GM19193 (cell line): ENCODE measurements at regions not wholly inside any gene's neighbourhood (a gene's known extent, or its start where the extent isn't known, plus 50 kb on each side); places are given as distances from the start of the nearest gene placed in this dataset.

Source experiments
- POLR2A ChIP-seq: IDR thresholded peaks from 4 replicates; pipeline ENCODE4 v1.6.1; 2011; ENCODE audit not compliant: insufficient read depth, insufficient read length; ENCODE audit errors: extremely low read depth

DNA sequence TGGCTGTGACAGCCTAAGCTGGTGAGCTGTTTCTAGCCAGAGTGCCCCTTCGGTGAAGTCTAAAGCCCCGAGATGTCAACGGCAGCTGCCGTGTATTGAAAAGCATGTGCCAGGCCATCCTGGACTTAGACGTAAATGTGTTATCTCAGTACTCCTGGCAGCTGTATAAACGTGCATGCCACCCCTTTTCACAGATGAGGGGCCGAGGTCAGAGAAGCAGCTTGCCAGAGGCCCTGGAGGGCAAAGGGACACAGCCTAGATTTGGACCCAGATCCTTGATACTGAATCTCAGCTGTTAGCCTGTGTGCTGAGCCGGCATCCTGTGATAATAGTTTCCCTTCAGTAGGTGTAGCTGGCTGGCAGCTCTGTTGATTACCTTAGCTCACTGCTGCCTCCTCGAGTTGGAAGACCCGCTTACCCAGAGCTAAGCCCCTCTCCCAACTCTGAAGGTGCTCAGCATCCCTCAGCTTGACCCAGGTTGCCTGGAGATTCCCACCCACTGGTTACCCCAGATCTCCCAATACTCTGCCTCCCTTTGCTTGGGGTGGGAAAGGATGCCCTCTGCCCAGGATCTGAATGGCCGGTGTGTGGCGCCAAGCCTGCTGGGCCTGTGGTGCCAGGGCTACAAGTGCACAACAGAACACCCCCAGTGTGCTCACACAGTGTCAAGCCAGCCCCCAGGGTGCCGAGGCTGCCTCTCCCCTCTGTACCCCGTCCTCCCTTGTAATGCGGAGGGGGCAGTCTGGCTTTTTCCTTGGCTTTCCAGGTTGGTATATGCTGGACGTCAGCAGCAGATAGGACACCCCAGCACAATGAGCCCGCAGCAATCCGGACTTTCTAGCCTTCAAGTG lies 59.8 kb upstream of the WNT7B start:
- TF ChIP-seq POLR2A, result no peak

DNA sequence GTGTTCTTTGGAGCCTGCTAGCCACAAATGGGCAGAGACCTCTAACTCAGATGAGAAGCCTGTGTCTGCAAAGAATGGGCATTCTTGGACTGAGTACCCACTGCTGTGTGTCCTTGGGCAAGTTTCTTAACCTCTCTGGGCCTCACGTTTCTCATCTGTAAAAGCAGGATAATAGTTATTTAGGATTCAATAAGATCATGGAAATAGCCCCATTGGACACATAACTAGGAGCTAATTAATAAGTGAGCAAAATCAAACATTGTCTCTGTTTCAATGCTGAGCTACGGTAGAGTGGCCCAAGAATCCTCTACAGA lies 61.2 kb upstream of the WNT7B start:
- no peak for TF ChIP-seq POLR2A

DNA sequence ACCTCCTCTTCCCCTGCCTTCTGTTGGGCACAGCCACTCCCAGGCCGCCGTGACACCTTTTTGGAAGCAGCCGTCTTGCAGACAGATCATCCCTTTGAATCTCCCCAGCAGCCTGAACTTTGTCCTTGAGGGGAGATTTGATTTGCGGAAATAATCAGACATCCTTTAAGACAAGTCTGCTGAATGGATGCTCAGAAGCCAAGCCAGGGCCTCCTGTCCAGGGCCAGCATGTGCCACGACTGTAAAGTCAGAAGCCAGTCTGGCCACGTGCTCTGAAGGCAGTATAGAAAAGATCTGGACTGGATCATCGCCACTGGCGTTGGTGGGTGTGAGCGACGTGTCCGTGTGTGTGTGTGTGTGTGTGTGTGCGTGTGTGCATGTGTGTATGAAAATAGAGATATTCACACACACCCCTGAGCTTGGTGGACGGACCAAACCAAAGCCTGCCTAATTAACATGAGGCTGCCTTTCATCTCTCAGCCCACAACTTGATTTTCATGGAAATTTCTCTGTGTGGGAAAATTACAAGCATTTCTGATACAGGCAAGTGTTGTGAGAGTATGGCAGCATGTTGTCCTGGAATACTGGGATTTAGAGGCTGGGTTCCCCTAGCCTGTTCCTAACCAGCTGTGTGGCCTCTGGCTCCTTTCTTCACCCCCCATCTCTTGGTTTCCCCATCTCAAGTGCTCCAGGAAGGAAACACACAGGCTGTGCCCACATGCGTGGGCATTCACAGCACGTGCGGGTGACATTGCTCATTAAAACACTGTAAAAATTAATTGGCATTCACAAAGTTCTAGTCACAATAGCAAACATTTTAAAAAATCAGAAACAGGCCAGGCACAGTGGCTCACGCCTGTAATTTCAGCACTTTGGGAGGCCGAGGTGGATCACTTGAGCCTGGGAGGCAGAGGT lies 61.8 kb upstream of the WNT7B start:
- no peak for TF ChIP-seq POLR2A

DNA sequence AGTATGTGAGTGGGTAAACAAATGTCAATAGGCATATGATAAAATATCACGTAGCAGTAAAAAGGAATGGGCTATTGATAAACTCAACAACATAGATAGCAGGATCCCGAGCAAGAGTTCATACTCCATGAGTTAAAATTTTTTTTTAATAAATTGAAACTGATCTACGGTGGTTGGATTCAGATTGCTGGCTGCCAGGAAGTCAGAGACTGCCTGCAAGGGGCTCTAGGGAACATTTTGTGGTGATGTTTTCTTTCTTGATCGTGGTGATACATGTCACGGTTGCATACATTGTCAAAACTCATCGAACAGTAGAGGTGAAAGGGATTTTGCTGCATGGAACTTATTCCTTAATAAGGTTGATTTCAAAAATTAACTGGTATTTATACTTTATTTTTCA lies 62.6 kb upstream of the WNT7B start:
- TF ChIP-seq POLR2A, result no peak

DNA sequence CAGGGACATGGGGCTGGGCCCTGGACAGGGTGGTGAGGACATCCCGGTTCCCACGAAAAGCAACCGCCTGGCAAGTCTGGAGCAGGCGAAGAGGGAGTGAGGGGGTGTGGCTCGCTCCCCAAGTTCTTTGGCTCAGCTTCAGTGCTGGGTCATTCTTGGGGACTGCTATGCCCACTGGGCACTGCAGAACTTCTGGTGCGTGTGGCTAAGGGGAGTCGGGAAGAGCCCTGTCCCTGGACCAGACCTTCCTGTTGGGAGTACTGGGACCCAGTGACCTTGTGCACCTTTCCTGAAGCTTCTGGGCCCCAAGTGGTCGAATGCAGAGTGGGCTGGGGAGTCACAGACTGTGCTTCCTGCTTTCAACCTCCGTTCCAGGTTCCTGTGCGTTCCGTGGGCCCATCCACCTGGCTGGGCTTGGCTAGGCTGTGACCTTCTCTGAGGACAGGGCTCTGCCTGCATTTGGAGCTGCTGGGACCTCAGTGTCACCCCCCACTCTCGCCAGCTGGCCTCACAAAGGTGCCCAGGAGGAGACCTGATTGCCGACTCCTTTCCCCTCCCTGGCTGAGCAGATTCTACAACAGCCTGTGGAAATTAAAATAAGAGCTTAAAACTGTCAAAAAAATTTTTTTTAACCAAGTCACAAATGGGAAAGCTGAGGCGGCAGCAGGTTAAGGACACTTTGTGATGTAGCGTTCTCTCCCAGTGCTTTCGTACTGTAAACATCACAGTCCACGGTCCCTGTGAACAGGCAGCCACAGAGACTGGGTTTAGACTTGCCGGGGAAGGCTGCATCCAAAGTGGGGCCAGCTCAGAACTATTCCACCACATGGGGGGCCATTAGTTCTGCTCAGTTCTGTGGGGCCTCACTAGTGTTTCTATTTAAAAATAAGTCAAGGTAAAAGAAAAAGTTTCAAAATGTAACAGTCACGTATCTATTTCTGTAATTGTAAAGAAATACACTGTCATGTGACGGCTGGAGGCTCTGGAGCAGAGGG lies 63.8 kb upstream of the WNT7B start:
- no peak for TF ChIP-seq POLR2A

DNA sequence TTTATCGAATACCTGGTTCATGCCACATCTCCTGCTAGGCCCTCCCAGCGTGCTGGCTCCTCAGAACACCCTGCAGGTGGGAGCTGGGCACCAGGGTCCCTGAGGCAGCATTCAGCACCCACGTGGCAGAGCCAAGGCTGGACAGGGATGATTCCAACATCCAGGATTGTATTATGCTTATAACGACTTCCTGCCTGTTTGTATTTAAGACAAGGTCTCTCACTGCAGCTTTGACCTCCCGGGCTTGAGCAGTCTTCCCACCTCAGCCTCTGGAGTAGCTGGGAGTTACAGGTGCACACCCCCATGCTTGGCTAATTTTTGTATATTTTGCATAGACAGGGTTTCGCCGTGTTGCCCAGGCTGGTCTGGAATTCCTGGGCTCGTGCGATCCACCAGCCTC lies 64.7 kb upstream of the WNT7B start:
- TF ChIP-seq POLR2A, result no peak

DNA sequence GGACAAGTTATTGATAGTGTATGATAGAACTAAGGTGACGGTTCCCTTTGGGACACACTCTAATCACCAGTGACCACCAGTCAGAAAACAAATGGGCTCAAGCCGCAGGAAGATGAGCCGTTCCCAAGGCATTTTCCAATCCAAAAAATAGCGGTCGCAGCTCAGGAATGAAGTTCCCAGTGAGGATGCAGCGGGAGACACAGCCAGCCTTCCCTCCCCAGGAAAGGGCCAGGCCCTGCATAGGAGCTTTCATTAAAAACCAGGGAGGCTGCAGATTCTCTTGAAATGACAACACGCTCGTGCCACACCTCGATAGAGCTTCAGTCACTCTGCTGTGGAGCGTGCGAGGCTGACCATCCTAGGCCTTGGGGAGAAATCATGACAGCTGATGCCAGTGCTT lies 65.8 kb upstream of the WNT7B start:
- TF ChIP-seq POLR2A, result no peak

DNA sequence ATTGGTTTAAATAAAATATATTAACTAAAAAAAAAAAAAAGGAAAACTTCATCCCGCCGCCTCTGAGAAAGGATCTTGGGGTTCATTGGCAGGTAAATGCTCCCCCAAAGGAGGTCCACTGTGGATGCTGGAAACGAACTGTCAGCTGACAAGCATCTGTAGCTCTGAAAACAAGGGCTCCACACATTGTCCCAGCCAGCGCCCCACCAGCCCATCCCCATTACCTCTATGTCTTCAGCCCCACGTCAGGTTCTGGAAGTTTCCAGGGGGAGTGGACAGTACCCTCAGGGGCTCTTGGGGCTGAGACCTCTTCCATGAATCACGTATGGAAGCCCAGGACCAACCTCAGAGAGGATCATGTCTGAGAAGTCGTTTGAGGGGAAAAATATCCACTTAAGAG lies 66.4 kb upstream of the WNT7B start:
- no peak for TF ChIP-seq POLR2A

DNA sequence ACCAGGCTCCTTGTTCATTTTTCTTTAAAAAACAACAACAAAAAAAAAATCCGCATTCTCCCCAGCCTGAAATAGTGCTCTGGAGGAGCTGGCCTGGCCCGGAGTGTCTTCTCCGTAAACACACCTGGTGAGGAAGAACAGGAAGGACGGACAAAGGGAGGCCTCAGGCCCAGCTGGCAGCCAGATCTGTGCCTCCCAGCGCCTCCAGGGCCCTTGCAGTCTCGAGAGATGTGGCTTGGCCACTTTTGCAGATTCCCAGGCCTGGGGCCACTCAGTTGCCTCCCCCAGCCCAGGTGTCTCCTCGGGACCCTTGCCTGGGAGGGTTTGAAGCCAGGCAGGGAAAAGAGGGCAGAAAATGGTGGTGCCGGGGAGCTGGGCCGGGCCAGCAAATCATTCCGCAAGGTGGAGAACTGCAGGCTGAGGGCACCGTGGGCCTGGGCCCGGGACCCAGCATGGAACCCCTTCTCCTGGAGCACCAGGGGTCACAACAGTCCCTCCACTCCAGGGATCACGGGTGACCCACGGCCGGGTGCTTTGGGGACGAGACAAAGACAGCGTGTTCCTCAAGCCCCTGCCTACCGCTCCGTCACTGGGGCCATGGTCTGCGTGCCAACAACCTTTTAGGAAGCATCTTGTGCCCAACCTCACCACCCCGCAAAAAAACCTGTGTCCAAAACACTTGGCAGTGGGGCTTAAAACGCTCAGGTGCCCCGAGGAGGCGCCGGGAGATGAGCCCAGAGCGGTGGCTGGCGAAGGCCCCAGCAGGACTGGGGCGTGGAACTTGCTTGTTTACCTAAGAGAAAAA lies 67.1 kb upstream of the WNT7B start:
- TF ChIP-seq POLR2A, result no peak

DNA sequence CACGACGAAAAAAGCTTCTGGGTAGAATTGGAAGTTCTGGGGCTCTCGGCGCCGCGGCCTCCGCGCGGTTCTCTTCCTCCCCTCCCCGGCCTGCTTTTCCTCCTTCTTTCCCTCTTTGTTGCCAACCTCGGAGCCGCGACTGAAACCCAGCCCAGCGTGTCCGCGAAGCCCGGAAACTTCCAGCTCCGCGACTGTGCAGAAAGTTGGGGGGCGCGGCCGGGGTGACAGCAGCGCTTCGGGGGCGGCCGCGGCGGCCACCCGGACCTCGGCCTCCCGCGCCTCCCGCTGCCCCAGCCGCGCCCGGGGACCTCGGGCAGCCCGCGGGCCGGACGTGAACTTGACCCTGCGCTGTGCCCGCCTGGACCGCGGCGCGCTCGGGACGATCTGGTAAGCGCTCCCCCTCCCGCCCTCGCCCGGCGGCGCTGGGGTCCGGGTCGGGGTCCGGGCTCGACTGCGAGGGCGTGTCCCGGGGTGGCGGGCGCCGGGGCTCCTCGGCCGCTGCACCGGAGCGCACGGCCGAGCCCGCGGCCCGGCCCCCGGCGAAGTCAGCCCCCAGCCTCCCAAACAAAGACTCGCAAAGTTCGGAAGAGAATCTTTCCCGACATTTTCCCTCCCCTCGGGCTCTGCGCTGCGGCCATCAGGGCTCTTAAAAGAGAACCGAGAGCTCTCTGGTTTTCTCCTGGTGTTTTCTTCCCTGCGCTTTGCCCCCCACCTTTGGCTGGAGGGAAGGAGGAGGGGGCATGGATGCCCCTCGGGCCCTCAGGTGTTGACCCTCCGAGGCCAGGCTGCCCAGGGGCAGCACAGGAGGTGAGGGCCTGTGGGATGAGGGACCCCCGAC lies 67.9 kb upstream of the WNT7B start:
- no peak for TF ChIP-seq POLR2A

DNA sequence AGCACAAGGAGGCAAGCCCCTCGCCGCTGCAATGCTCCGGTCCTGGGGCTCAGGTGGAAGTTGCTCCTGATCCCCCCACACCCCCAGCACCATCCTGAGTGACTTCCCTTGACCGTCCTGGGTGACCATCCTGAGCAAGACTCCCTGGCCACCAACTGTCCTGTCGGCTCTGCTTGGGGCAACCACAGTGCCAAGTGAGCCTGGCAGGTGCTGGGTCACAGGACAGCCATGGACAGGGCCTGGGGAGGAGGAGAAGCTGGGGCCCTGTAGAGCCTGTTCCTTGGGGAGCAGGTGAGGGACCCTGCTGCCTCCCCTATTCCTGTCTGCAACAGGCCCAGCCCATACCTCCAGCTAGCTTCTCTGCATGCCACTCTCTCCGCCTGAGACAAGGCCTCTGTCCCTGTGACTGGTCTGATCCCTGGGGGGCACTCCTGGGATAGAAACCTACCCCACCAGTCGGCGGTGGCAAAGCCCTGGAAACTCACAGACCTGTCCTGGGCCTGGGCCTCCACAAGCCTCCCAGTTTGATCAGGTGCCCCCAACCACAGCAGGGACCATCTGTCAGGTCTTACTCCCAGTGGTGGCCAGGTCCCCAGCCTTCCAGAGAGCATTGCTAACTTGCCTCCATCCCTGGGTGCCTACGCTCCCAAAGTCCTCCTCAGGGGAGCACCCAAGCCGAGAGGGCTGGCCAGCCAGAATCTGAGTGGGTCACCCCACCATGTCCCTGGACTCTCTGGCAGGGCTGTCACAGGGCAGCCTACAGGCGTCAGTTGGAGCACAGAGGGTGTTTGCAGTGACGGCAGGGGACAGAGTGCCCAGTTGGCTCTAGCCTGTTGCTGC lies 68.7 kb upstream of the WNT7B start:
- no peak for TF ChIP-seq POLR2A

DNA sequence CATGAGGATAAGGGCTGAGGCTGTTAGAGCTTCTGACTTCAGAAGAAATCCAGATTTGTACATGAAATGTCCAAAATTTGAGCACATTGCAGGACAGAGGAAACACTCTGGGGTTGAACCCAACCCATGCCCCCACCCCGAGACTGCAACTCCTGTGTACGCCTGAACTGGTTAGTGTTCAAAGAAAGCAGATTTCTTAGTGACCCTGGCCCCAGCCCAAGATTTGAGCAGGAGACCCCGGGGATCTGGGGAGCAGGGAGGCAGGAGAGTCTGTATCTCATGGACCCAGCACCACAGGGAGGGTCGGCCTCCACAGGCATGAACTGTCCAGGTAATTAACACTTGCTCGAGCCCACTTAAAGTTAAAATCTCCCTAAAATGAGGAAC lies 69.3 kb upstream of the WNT7B start:
- no peak for TF ChIP-seq POLR2A
